PC-3 (cell line): ENCODE measurements at regions not wholly inside any gene's neighbourhood (a gene's known extent, or its start where the extent isn't known, plus 50 kb on each side); places are given as distances from the start of the nearest gene placed in this dataset.
"Not testable (repeated sequence)": the region's sequence is repeated elsewhere in the genome, so short reads cannot be mapped to it uniquely, and the experiment has no call there.

Source experiments
- ATAC-seq: fragments of 200-7000 bp; cut with Tn5 transposase; 2 replicates; pipeline ENCODE4 v1.9.1; 2020; ENCODE audit warnings: mild to moderate bottlenecking, moderate library complexity
- BruUV-seq: library from RNA; stranded (reverse); fragments of 400-500 nt; replicated peaks from 2 replicates; lab custom pipeline; 2021; lab: Mats Ljungman, UMichigan
- CTCF ChIA-PET: fragments of 300-600 bp; sonication (Branson Sonifier 250); formaldehyde crosslinking; loops from one replicate; lab custom pipeline; 2022; ENCODE audit warnings: antibody characterized with exemption; lab: Charles Lee
- POLR2A ChIA-PET: fragments of 300-600 bp; sonication (Branson Sonifier 250); formaldehyde crosslinking; loops from one replicate; lab custom pipeline; 2022; ENCODE audit warnings: antibody characterized with exemption; ENCODE audit not compliant: unreplicated experiment; lab: Charles Lee
- DNase-seq: peaks from one replicate; pipeline ENCODE4 v3.0.0-alpha.2; 2015
- H2AFZ ChIP-seq: fragments of 300-600 bp; sonication (generic); 2 replicates; pipeline ENCODE4 v1.6.0; 2016; ENCODE audit warnings: antibody characterized with exemption, low read length
- H3F3A ChIP-seq: fragments of 300-600 bp; sonication (generic); one replicate; pipeline ENCODE4 v1.6.0; 2017; ENCODE audit warnings: antibody characterized with exemption, low read length, control low read depth, mild to moderate bottlenecking; ENCODE audit not compliant: unreplicated experiment
- H3K27ac ChIP-seq: fragments of 300-600 bp; sonication (generic); 2 replicates; pipeline ENCODE4 v1.5.1; 2016; ENCODE audit warnings: mild to moderate bottlenecking, low read length
- H3K27me3 ChIP-seq: fragments of 300-600 bp; sonication (generic); 2 replicates; pipeline ENCODE4 v1.6.1; 2016; ENCODE audit warnings: low read length, mixed read lengths
- H3K36me3 ChIP-seq: fragments of 300-600 bp; sonication (generic); 2 replicates; pipeline ENCODE4 v1.6.1; 2016; ENCODE audit warnings: low read depth, mixed run types, low read length, mixed read lengths
- H3K4me1 ChIP-seq: fragments of 300-600 bp; sonication (generic); 2 replicates; pipeline ENCODE4 v1.5.1; 2016; ENCODE audit warnings: low read length; ENCODE audit not compliant: insufficient read depth
- H3K4me2 ChIP-seq: fragments of 300-600 bp; sonication (generic); 2 replicates; pipeline ENCODE4 v1.6.0; 2016; ENCODE audit warnings: low read length
- H3K4me3 ChIP-seq: fragments of 300-600 bp; sonication (generic); 2 replicates; pipeline ENCODE4 v1.5.1; 2016; ENCODE audit warnings: mild to moderate bottlenecking, low read length, mixed read lengths
- H3K79me2 ChIP-seq: fragments of 300-600 bp; sonication (generic); 2 replicates; pipeline ENCODE4 v1.6.1; 2017; ENCODE audit warnings: low read length, mixed read lengths
- H3K9ac ChIP-seq: fragments of 300-600 bp; sonication (generic); 2 replicates; pipeline ENCODE4 v1.6.0; 2016; ENCODE audit warnings: mild to moderate bottlenecking, low read length
- H3K9me2 ChIP-seq: fragments of 300-600 bp; sonication (generic); replicated peaks from 2 replicates; pipeline ENCODE4 v1.6.1; 2016; ENCODE audit warnings: mixed run types, low read length, mixed read lengths
- H3K9me3 ChIP-seq: fragments of 300-600 bp; sonication (generic); 2 replicates; pipeline ENCODE4 v1.6.1; 2016; ENCODE audit warnings: low read length, mixed read lengths
- H4K20me1 ChIP-seq: fragments of 300-600 bp; sonication (generic); 2 replicates; pipeline ENCODE4 v1.6.1; 2016; ENCODE audit warnings: low read length, mixed read lengths
- CTCF ChIP-seq: fragments of 300-600 bp; sonication (generic); conservative IDR thresholded peaks from 2 replicates; pipeline ENCODE4 v1.5.1; 2017; ENCODE audit warnings: antibody characterized with exemption, low read depth, mild to moderate bottlenecking, low read length
- EZH2 ChIP-seq: fragments of 300-600 bp; sonication (generic); IDR thresholded peaks from one replicate; pipeline ENCODE4 v1.6.1; 2017; ENCODE audit warnings: antibody characterized with exemption, mild to moderate bottlenecking, low read length; ENCODE audit not compliant: unreplicated experiment
- EZH2phosphoT487 ChIP-seq: fragments of 300-600 bp; sonication (generic); IDR thresholded peaks from 2 replicates; pipeline ENCODE4 v1.6.1; 2018; ENCODE audit warnings: mild to moderate bottlenecking, antibody characterized with exemption, low read length, borderline replicate concordance
- intact Hi-C: fragments of 100-400 bp; cut with micrococcal nuclease; formaldehyde crosslinking; loops from 2 replicates; pipeline ENCODE4 v1.9.0; 2023

- Histone ChIP-seq H3K36me3 (no peaks in the 10 kb centered on the region), H3K27me3 (no peaks in the 10 kb centered on the region; the same call in 1 of the 2 replicates), H3K4me3 (no peak overlapping the region), H2AFZ (no peak overlapping the region), H3K4me2 (no peak overlapping the region), H3K27ac (no peak overlapping the region), H3K9me3 (no peaks in the 10 kb centered on the region), H3F3A (no peaks in the 10 kb centered on the region), H3K4me1 (no peaks in the 10 kb centered on the region), H3K9ac (no peak overlapping the region), H4K20me1 (no peaks in the 10 kb centered on the region), H3K79me2 (no peaks in the 10 kb centered on the region), H3K9me2 (no peaks in the 10 kb centered on the region)
- intact Hi-C loops = no loop called here
- no peak for ATAC-seq
- no peak for DNase-seq
- POLR2A ChIA-PET = no interaction called here
- TF ChIP-seq EZH2 (no peak), EZH2phosphoT487 (no peak), CTCF (no peak)
- CTCF ChIA-PET = no interaction called here
- no TSS peak for BruUV-seq
Measured at GRCh38 chr19:29040292-29040691, 172.7 kb downstream of the UQCRFS1 start.

GRCh38 chr19:29039036-29039435 lies 173.9 kb downstream of the UQCRFS1 start:
- H4K20me1 ChIP-seq, BruUV-seq, H3K9ac ChIP-seq, CTCF ChIA-PET, H3F3A ChIP-seq, H3K4me1 ChIP-seq, H3K79me2 ChIP-seq, H3K9me2 ChIP-seq, ATAC-seq, H3K4me2 ChIP-seq, intact Hi-C loops, H3K36me3 ChIP-seq, H3K27ac ChIP-seq, H2AFZ ChIP-seq, POLR2A ChIA-PET, DNase-seq, H3K9me3 ChIP-seq, H3K27me3 ChIP-seq, H3K4me3 ChIP-seq: not testable (repeated sequence)

GRCh38 chr19:29031216-29031615 lies 181.7 kb downstream of the UQCRFS1 start:
- no peaks in the 10 kb centered on the region for H3F3A ChIP-seq
- H3K4me2 ChIP-seq = no peak overlapping the region
- H3K4me3 ChIP-seq = no peak overlapping the region
- H3K9me2 ChIP-seq = no peaks in the 10 kb centered on the region
- ChIA-PET POLR2A (no interaction called here), CTCF (no interaction called here)
- no TSS peak for BruUV-seq
- H3K36me3 ChIP-seq = no peaks in the 10 kb centered on the region
- no peaks in the 10 kb centered on the region for H3K79me2 ChIP-seq
- ATAC-seq = no peak
- H3K9ac ChIP-seq = no peak overlapping the region
- intact Hi-C loops = no loop called here
- no peaks in the 10 kb centered on the region for H3K4me1 ChIP-seq
- TF ChIP-seq EZH2 = no peak
- no peak for TF ChIP-seq EZH2phosphoT487
- no peak for TF ChIP-seq CTCF
- H3K9me3 ChIP-seq = no peaks in the 10 kb centered on the region
- no peak overlapping the region for H2AFZ ChIP-seq
- H3K27ac ChIP-seq = no peak overlapping the region
- DNase-seq = no peak
- H3K27me3 ChIP-seq = no peaks in the 10 kb centered on the region
- no peaks in the 10 kb centered on the region for H4K20me1 ChIP-seq
